Neural crest cell (in vitro differentiated cells): ENCODE measurements at regions not wholly inside any gene's neighbourhood (a gene's known extent, or its start where the extent isn't known, plus 50 kb on each side); places are given as distances from the start of the nearest gene placed in this dataset.

Source experiments
- DNase-seq: peaks from one replicate; pipeline ENCODE4 v3.0.0; 2021; ENCODE audit warnings: low read depth, mixed read lengths, low spot score
- H3K27ac Mint-ChIP-seq: one replicate; pipeline ENCODE4 v1.8.0; 2021; ENCODE audit warnings: mild to moderate bottlenecking, mixed read lengths; ENCODE audit not compliant: unreplicated experiment
- H3K27me3 Mint-ChIP-seq: 2 replicates; pipeline ENCODE4 v1.8.0; 2021; ENCODE audit warnings: low read depth, mild to moderate bottlenecking, mixed read lengths
- H3K36me3 Mint-ChIP-seq: 2 replicates; pipeline ENCODE4 v1.8.0; 2021; ENCODE audit warnings: low read depth, mild to moderate bottlenecking, mixed read lengths
- H3K4me1 Mint-ChIP-seq: 2 replicates; pipeline ENCODE4 v1.8.0; 2021; ENCODE audit warnings: mixed read lengths
- H3K4me3 Mint-ChIP-seq: one replicate; pipeline ENCODE4 v1.8.0; 2021; ENCODE audit warnings: mild to moderate bottlenecking, mixed read lengths
- H3K9me3 Mint-ChIP-seq: 2 replicates; pipeline ENCODE4 v1.8.0; 2021; ENCODE audit warnings: mixed read lengths
- CTCF ChIP-seq: fragments of 200-600 bp; sonication (generic); conservative IDR thresholded peaks from 2 replicates; pipeline ENCODE4 v1.5.0; 2021; ENCODE audit warnings: antibody characterized with exemption, mild to moderate bottlenecking

GRCh38 chr1:58986996-58987767, 203.3 kb upstream of the JUN start:
- Mint-ChIP-seq H3K36me3 (no peaks in the 10 kb centered on the region), H3K27ac (no peak overlapping the region)

GRCh38 chr1:58988752-58989151, 204.9 kb upstream of the JUN start:
- no peaks in the 10 kb centered on the region for H3K27me3 Mint-ChIP-seq
- no peak overlapping the region for H3K4me3 Mint-ChIP-seq
- no peaks in the 10 kb centered on the region for H3K9me3 Mint-ChIP-seq
- DNase-seq: no peak
- no peak overlapping the region for H3K27ac Mint-ChIP-seq
- TF ChIP-seq CTCF: no peak
- peaks cover 6% of the 10 kb centered on the region for H3K4me1 Mint-ChIP-seq
- no peaks in the 10 kb centered on the region for H3K36me3 Mint-ChIP-seq

More at GRCh38 chr1:58986996-58987767, 203.3 kb upstream of the JUN start:
- no peak for TF ChIP-seq CTCF
- no peak for DNase-seq
- H3K9me3 Mint-ChIP-seq: no peaks in the 10 kb centered on the region
- H3K4me3 Mint-ChIP-seq: no peak overlapping the region
- peaks cover 7% of the 10 kb centered on the region for H3K4me1 Mint-ChIP-seq
- H3K27me3 Mint-ChIP-seq: no peaks in the 10 kb centered on the region

- H3K4me3 Mint-ChIP-seq: no peak overlapping the region
- no peak for DNase-seq
- no peaks in the 10 kb centered on the region for H3K27me3 Mint-ChIP-seq
- no peaks in the 10 kb centered on the region for H3K9me3 Mint-ChIP-seq
- H3K4me1 Mint-ChIP-seq: peaks cover 6% of the 10 kb centered on the region
- H3K36me3 Mint-ChIP-seq: no peaks in the 10 kb centered on the region
- TF ChIP-seq CTCF: no peak
- H3K27ac Mint-ChIP-seq: no peak overlapping the region
Observed at GRCh38 chr1:58989845-58990244, 206.0 kb upstream of the JUN start.

- no peak overlapping the region for H3K27ac Mint-ChIP-seq
- no peaks in the 10 kb centered on the region for H3K9me3 Mint-ChIP-seq
- H3K4me1 Mint-ChIP-seq: peaks cover 6% of the 10 kb centered on the region
- no peak for TF ChIP-seq CTCF
- H3K36me3 Mint-ChIP-seq: no peaks in the 10 kb centered on the region
- no peaks in the 10 kb centered on the region for H3K27me3 Mint-ChIP-seq
- no peak for DNase-seq
- H3K4me3 Mint-ChIP-seq: no peak overlapping the region
Observed at GRCh38 chr1:58991305-58991704, 207.5 kb upstream of the JUN start.

GRCh38 chr1:58992643-58993042, 208.8 kb upstream of the JUN start:
- Mint-ChIP-seq H3K36me3 (no peaks in the 10 kb centered on the region), H3K4me1 (peaks cover 11% of the 10 kb centered on the region), H3K9me3 (no peaks in the 10 kb centered on the region), H3K27me3 (no peaks in the 10 kb centered on the region), H3K27ac (no peak overlapping the region), H3K4me3 (no peak overlapping the region)
- no peak for DNase-seq
- no peak for TF ChIP-seq CTCF
